ENCODE measurements at regions not wholly inside any gene's neighbourhood (a gene's known extent, or its start where the extent isn't known, plus 50 kb on each side); places are given as distances from the start of the nearest gene placed in this dataset.

GRCh38 chr2:120401275-120402066 is 55.5 kb downstream of the INHBB start:
- H3K9me3 ChIP-seq (replicated peaks; ENCODE audit: control insufficient read depth, insufficient read depth, low read depth, low read length) = no peaks in the 10 kb centered on the region
- no peaks in the 10 kb centered on the region for H3K9me1 ChIP-seq (ENCODE audit: control insufficient read depth, insufficient read depth, low read length)
- FAIRE-seq = no peak
- peaks cover 0 to 4% of the 10 kb centered on the region in 2 experiments; a peak in 2 of 5 replicates for H3K4me1 ChIP-seq (replicated peaks in 1 of 2; ENCODE audit: control insufficient read depth in 2 of 2, insufficient read depth in 2 of 2, low read length in 2 of 2)
- H3K4me2 ChIP-seq (ENCODE audit: insufficient read depth, low read length) = no peak overlapping the region
- no peaks in the 10 kb centered on the region for H3K79me2 ChIP-seq (ENCODE audit: control insufficient read depth, insufficient read depth, low read length)
- in situ Hi-C loops (cut with MboI) (no loop called here), intact Hi-C loops (cut with micrococcal nuclease) (no loop called here)
- H3K36me3 ChIP-seq (ENCODE audit: control insufficient read depth, insufficient read depth, low read length) = no peaks in the 10 kb centered on the region
- no peak for DNase-seq (ENCODE audit: extremely low read depth in 1 of 4, low spot score in 3 of 4)
- no peak overlapping the region for H3K4me3 ChIP-seq
- no peak for TF ChIP-seq RBM22 (IDR thresholded peaks at IDR 0.05; ENCODE audit: low read depth, low read length, poor library complexity, severe bottlenecking)
- POLR2A ChIA-PET = interaction anchor here (1.2 kb wide), 1 partner anchor 11 kb away, joined by 3 read pairs; no protein-coding TSS in a partner anchor
- H2AFZ ChIP-seq (ENCODE audit: low read depth, low read length) = no peak overlapping the region
- CTCF ChIA-PET (ENCODE audit: low intra/inter-chr PET ratio) = no interaction called here
- no peak overlapping the region for H3K27ac ChIP-seq (ENCODE audit: extremely low read depth, low read depth, low read length)
- 0 out of 2 replicates have a peak, but pooled peaks cover 3% of the 10 kb centered on the region for H4K20me1 ChIP-seq (replicated peaks; ENCODE audit: control insufficient read depth, insufficient read depth, low read length)
- WGBS (ENCODE audit: insufficient coverage, low coverage, missing lambda C conversion rate) = 0% methylated on average over 6 of the region's 8 CpGs
- 0 out of 4 replicates have a peak overlapping the region, but pooled peaks of 1 of the 2 experiments have one; percentile 1 for H3K9ac ChIP-seq (ENCODE audit: insufficient read depth in 1 of 2, low read depth in 2 of 2, low read length in 2 of 2)
- peaks cover 13 to 49% of the 10 kb centered on the region in 2 experiments; a peak in 4 of 5 replicates for H3K27me3 ChIP-seq (ENCODE audit: control insufficient read depth in 2 of 2, insufficient read depth in 2 of 2, low read length in 2 of 2)
- BruUV-seq (replicated peaks) = no TSS peak
- ATAC-seq = no peak

GRCh38 chr2:120402067-120402433 is 56.1 kb downstream of the INHBB start:
- Histone ChIP-seq H3K36me3 (ENCODE audit: control insufficient read depth, insufficient read depth, low read length) (no peaks in the 10 kb centered on the region), H3K79me2 (ENCODE audit: control insufficient read depth, insufficient read depth, low read length) (no peaks in the 10 kb centered on the region), H3K27ac (ENCODE audit: extremely low read depth, low read depth, low read length) (no peak overlapping the region), H4K20me1 (replicated peaks; ENCODE audit: control insufficient read depth, insufficient read depth, low read length) (0 out of 2 replicates have a peak, but pooled peaks cover 3% of the 10 kb centered on the region), H3K27me3 (ENCODE audit: control insufficient read depth in 2 of 2, insufficient read depth in 2 of 2, low read length in 2 of 2) (peaks cover 11 to 47% of the 10 kb centered on the region in 2 experiments; a peak in 4 of 5 replicates), H3K9me1 (ENCODE audit: control insufficient read depth, insufficient read depth, low read length) (no peaks in the 10 kb centered on the region), H3K4me2 (ENCODE audit: insufficient read depth, low read length) (no peak overlapping the region), H2AFZ (ENCODE audit: low read depth, low read length) (no peak overlapping the region), H3K4me1 (replicated peaks in 1 of 2; ENCODE audit: control insufficient read depth in 2 of 2, insufficient read depth in 2 of 2, low read length in 2 of 2) (peaks cover 0 to 4% of the 10 kb centered on the region in 2 experiments; a peak in 2 of 5 replicates), H3K4me3 (no peak overlapping the region), H3K9me3 (replicated peaks; ENCODE audit: control insufficient read depth, insufficient read depth, low read depth, low read length) (no peaks in the 10 kb centered on the region), H3K9ac (ENCODE audit: insufficient read depth in 1 of 2, low read depth in 2 of 2, low read length in 2 of 2) (no peak overlapping the region)
- WGBS (ENCODE audit: insufficient coverage, low coverage, missing lambda C conversion rate) = 1% methylated on average over 5 of the region's 5 CpGs
- FAIRE-seq = no peak
- ChIA-PET CTCF (ENCODE audit: low intra/inter-chr PET ratio) (no interaction called here), POLR2A (no interaction called here)
- no peak for DNase-seq (ENCODE audit: extremely low read depth in 1 of 4, low spot score in 3 of 4)
- BruUV-seq (replicated peaks) = no TSS peak
- intact Hi-C loops (cut with micrococcal nuclease) = no loop called here
- no peak for ATAC-seq
- in situ Hi-C loops (cut with MboI) = no loop called here
- TF ChIP-seq SNAPC5 (CRISPR knock-in tag; IDR thresholded peaks at IDR 0.05) = no peak
- no peak for TF ChIP-seq ARHGAP35 (IDR thresholded peaks at IDR 0.05; ENCODE audit: partially characterized antibody)
- TF ChIP-seq SAP30 (IDR thresholded peaks at IDR 0.05; ENCODE audit: borderline replicate concordance, insufficient read depth, low read depth, low read length, poor library complexity, severe bottlenecking) = no peak
- no peak for TF ChIP-seq XRCC3 (IDR thresholded peaks at IDR 0.05)
- TF ChIP-seq GTF3C2 (IDR thresholded peaks at IDR 0.05; ENCODE audit: borderline replicate concordance, extremely low read depth, insufficient read length) = no peak
- TF ChIP-seq ZNF384 (IDR thresholded peaks at IDR 0.05; ENCODE audit: low read depth, low read length) = no peak
- no peak for TF ChIP-seq ATF1 (CRISPR knock-in tag; IDR thresholded peaks at IDR 0.05)
- no peak for TF ChIP-seq ATF1 (tag; IDR thresholded peaks at IDR 0.05)
